Amniotic epithelial cell (primary cell): ENCODE measurements at regions not wholly inside any gene's neighbourhood (a gene's known extent, or its start where the extent isn't known, plus 50 kb on each side); places are given as distances from the start of the nearest gene placed in this dataset.

Experiments
- DNase-seq: peaks from one replicate; pipeline ENCODE4 v3.0.0-alpha.2; 2010; ENCODE audit warnings: low read depth

GRCh38 chr1:55369474-55369873, 154.3 kb upstream of the USP24 start:
- DNase-seq: peak; percentile 83

- no peak for DNase-seq
These were observed 153.5 kb upstream of the USP24 start for GRCh38 chr1:55368698-55369097.

GRCh38 chr1:55367273-55367672, 152.1 kb upstream of the USP24 start:
- DNase-seq: no peak

GRCh38 chr1:55364216-55364615, 149.1 kb upstream of the USP24 start:
- DNase-seq: peak; percentile 69

- peak; percentile 60 for DNase-seq
These were observed 148.1 kb upstream of the USP24 start for GRCh38 chr1:55363268-55363667.

- DNase-seq: peak; percentile 51
These were observed 147.4 kb upstream of the USP24 start for GRCh38 chr1:55362558-55362957.

- DNase-seq: peak; percentile 32
These were observed 144.4 kb upstream of the USP24 start for GRCh38 chr1:55359611-55360010.

- DNase-seq: no peak
These were observed 143.4 kb upstream of the USP24 start for GRCh38 chr1:55358581-55358980.

GRCh38 chr1:55355549-55355948, 140.4 kb upstream of the USP24 start:
- no peak for DNase-seq

GRCh38 chr1:55353707-55354620, 138.8 kb upstream of the USP24 start:
- no peak for DNase-seq

GRCh38 chr1:55352811-55353180, 137.6 kb upstream of the USP24 start:
- no peak for DNase-seq

GRCh38 chr1:55352080-55352810, 137.1 kb upstream of the USP24 start:
- DNase-seq: no peak

GRCh38 chr1:55348356-55348755, 133.2 kb upstream of the USP24 start:
- DNase-seq: no peak

GRCh38 chr1:55347866-55348265, 132.7 kb upstream of the USP24 start:
- peak; percentile 13 for DNase-seq

- DNase-seq: no peak
These were observed 131.9 kb upstream of the USP24 start for GRCh38 chr1:55347041-55347440.

- no peak for DNase-seq
These were observed 131.4 kb upstream of the USP24 start for GRCh38 chr1:55346586-55346985.

- DNase-seq: no peak
These were observed 124.5 kb upstream of the USP24 start for GRCh38 chr1:55339681-55340080.

GRCh38 chr1:55338448-55338820, 123.3 kb upstream of the USP24 start:
- no peak for DNase-seq

GRCh38 chr1:55337801-55338447, 122.8 kb upstream of the USP24 start:
- peak; percentile 71 for DNase-seq

GRCh38 chr1:55334797-55335196, 119.6 kb upstream of the USP24 start:
- DNase-seq: no peak

- peak; percentile 7 for DNase-seq
These were observed 119.0 kb upstream of the USP24 start for GRCh38 chr1:55334160-55334559.

GRCh38 chr1:55333461-55333860, 118.3 kb upstream of the USP24 start:
- DNase-seq: no peak

GRCh38 chr1:55331351-55331750, 116.2 kb upstream of the USP24 start:
- no peak for DNase-seq
